HCT116 (cell line): ENCODE measurements at regions not wholly inside any gene's neighbourhood (a gene's known extent, or its start where the extent isn't known, plus 50 kb on each side); places are given as distances from the start of the nearest gene placed in this dataset.

Experiments
- ATAC-seq: fragments of 200-7000 bp; cut with Tn5 transposase; 2 replicates; pipeline ENCODE4 v1.9.1; 2020; ENCODE audit warnings: mild to moderate bottlenecking, moderate library complexity
- BruUV-seq: library from RNA; stranded (reverse); fragments of 400-500 nt; replicated peaks from 2 replicates; lab custom pipeline; 2021; lab: Mats Ljungman, UMichigan
- CTCF ChIA-PET: fragments of 300-600 bp; sonication (Branson Sonifier 250); formaldehyde crosslinking; loops from one replicate; lab custom pipeline; 2021; ENCODE audit warnings: antibody characterized with exemption; lab: Charles Lee
- POLR2A ChIA-PET: fragments of 300-600, 350-600 bp; sonication (Branson Sonifier 250); formaldehyde crosslinking; loops from one replicate; lab custom pipeline; 2021; ENCODE audit warnings: antibody characterized with exemption; lab: Charles Lee
- RAD21 ChIA-PET, 2 experiments: fragments of 300-600 bp; sonication (Branson Sonifier 250); formaldehyde crosslinking; loops; one replicate each; lab custom pipeline; 2023; ENCODE audit warnings: low total read pairs in 2 of 2; ENCODE audit not compliant: uncharacterized antibody in 2 of 2, unreplicated experiment in 2 of 2, low non-redundant PET in 1 of 2; lab: Charles Lee
- DNase-seq: peaks from one replicate; pipeline ENCODE4 v3.0.0-alpha.2; 2010; ENCODE audit warnings: low read depth, low spot score
- H2AFZ ChIP-seq: fragments of 200-600 bp; shearing (Covaris generic), sonication (generic); 2 replicates; pipeline ENCODE4 v1.6.1; 2017; ENCODE audit warnings: low read depth, mixed run types, mixed read lengths, antibody characterized with exemption, low read length; ENCODE audit not compliant: poor library complexity, severe bottlenecking
- H3K27ac ChIP-seq: 2 replicates; pipeline ENCODE4 v1.5.1; 2012; ENCODE audit warnings: low read depth, low read length
- H3K27me3 ChIP-seq: fragments of 200-600 bp; sonication (generic); 2 replicates; pipeline ENCODE4 v1.6.1; 2016; ENCODE audit warnings: mixed run types, low read length, mixed read lengths; ENCODE audit not compliant: insufficient read depth
- H3K36me3 ChIP-seq, 2 experiments: fragments of 200-500 bp in 1 of 2; fragments of 200-600 bp in 1 of 2; sonication (Bioruptor generic) in 1 of 2; sonication (generic) in 1 of 2; 2 replicates each; pipeline versions ENCODE4 v1.5.1 to v1.6.1; 2014 to 2016; ENCODE audit warnings: low read length in 2 of 2, inconsistent platforms in 1 of 2, mixed read lengths in 1 of 2, mixed run types in 1 of 2; ENCODE audit not compliant: insufficient read depth in 2 of 2, control insufficient read depth in 1 of 2
- H3K4me1 ChIP-seq, 2 experiments: fragments of 200-600 bp in 1 of 2; sonication (generic) in 1 of 2; 2 replicates each; pipeline versions ENCODE4 v1.5.1 to v1.6.1; 2012 to 2017; ENCODE audit warnings: low read length in 2 of 2, inconsistent platforms in 1 of 2, mild to moderate bottlenecking in 1 of 2, mixed read lengths in 1 of 2, mixed run types in 1 of 2, moderate library complexity in 1 of 2; ENCODE audit not compliant: insufficient read depth in 2 of 2, control insufficient read depth in 1 of 2
- H3K4me2 ChIP-seq: fragments of 200-600 bp; sonication (generic); 2 replicates; pipeline ENCODE4 v1.6.1; 2017; ENCODE audit warnings: mixed run types, low read length, mixed read lengths
- H3K4me3 ChIP-seq, 2 experiments: fragments of 200-600 bp in 1 of 2; sonication (generic) in 1 of 2; replicated peaks in 1 of 2; 2 replicates each; pipeline ENCODE4 v1.5.1; 2011 to 2016; ENCODE audit warnings: low read length in 2 of 2, control low read depth in 1 of 2, low read depth in 1 of 2, mild to moderate bottlenecking in 1 of 2, mixed read lengths in 1 of 2, mixed run types in 1 of 2
- H3K79me2 ChIP-seq: fragments of 200-600 bp; sonication (generic); 2 replicates; pipeline ENCODE4 v1.6.1; 2017; ENCODE audit warnings: mild to moderate bottlenecking, mixed run types, low read length, moderate library complexity, mixed read lengths; ENCODE audit not compliant: insufficient read depth
- H3K9ac ChIP-seq: fragments of 200-600 bp; sonication (generic); 2 replicates; pipeline ENCODE4 v1.6.1; 2016; ENCODE audit warnings: low read length, mixed read lengths
- H3K9me2 ChIP-seq: fragments of 200-600 bp; sonication (generic), shearing (Covaris generic); 2 replicates; pipeline ENCODE4 v1.6.1; 2017; ENCODE audit warnings: mixed run types, mild to moderate bottlenecking, moderate library complexity; ENCODE audit not compliant: insufficient read depth
- H3K9me3 ChIP-seq, 2 experiments: fragments of 200-500 bp in 1 of 2; fragments of 200-600 bp in 1 of 2; sonication (Bioruptor generic) in 1 of 2; sonication (generic) in 1 of 2; 2 replicates each; pipeline ENCODE4 v1.6.1; 2014 to 2017; ENCODE audit warnings: low read length in 2 of 2, mixed read lengths in 2 of 2, inconsistent platforms in 1 of 2, low read depth in 1 of 2, mild to moderate bottlenecking in 1 of 2, mixed run types in 1 of 2, moderate library complexity in 1 of 2; ENCODE audit not compliant: control insufficient read depth in 1 of 2, insufficient read depth in 1 of 2
- H4K20me1 ChIP-seq: fragments of 200-600 bp; sonication (generic), shearing (Covaris generic); 2 replicates; pipeline ENCODE4 v1.6.1; 2017; ENCODE audit warnings: mixed run types, mild to moderate bottlenecking, moderate library complexity; ENCODE audit not compliant: insufficient read depth
- ATF3 ChIP-seq: IDR thresholded peaks from 2 replicates; pipeline ENCODE4 v1.6.1; 2012
- CBX3 ChIP-seq: IDR thresholded peaks from 2 replicates; pipeline ENCODE4 v1.6.1; 2012; ENCODE audit warnings: low read depth
- CEBPB ChIP-seq: IDR thresholded peaks from 2 replicates; pipeline ENCODE4 v1.6.1; 2012; ENCODE audit warnings: low read depth
- CTCF ChIP-seq, 3 experiments: fragments of 200-600 bp in 1 of 3; sonication (generic) in 1 of 3; IDR thresholded peaks in 2 of 3; conservative IDR thresholded peaks in 1 of 3; 2 replicates each; pipeline ENCODE4 v1.5.1; 2012 to 2017; ENCODE audit warnings: low read depth in 2 of 3, low read length in 2 of 3, antibody characterized with exemption in 1 of 3, borderline replicate concordance in 1 of 3, control low read depth in 1 of 3, mild to moderate bottlenecking in 1 of 3, mixed read lengths in 1 of 3, mixed run types in 1 of 3, moderate library complexity in 1 of 3; ENCODE audit not compliant: insufficient read depth in 1 of 3
- EGR1 ChIP-seq: IDR thresholded peaks from 2 replicates; pipeline ENCODE4 v1.6.1; 2012; ENCODE audit warnings: low read depth
- ELF1 ChIP-seq: IDR thresholded peaks from 2 replicates; pipeline ENCODE4 v1.6.1; 2012; ENCODE audit warnings: low read depth, borderline replicate concordance
- EZH2 ChIP-seq: fragments of 200-600 bp; sonication (generic); IDR thresholded peaks from 2 replicates; pipeline ENCODE4 v1.6.1; 2017; ENCODE audit warnings: antibody characterized with exemption, mixed run types
- MAX ChIP-seq: IDR thresholded peaks from 2 replicates; pipeline ENCODE4 v1.6.1; 2012
- POLR2A ChIP-seq: IDR thresholded peaks from 2 replicates; pipeline ENCODE4 v1.7.0; 2011; ENCODE audit warnings: borderline replicate concordance; ENCODE audit not compliant: insufficient read depth, insufficient read length; ENCODE audit errors: extremely low read depth
- REST ChIP-seq: IDR thresholded peaks from 2 replicates; pipeline ENCODE4 v1.6.1; 2012; ENCODE audit warnings: low read depth
- SIN3A ChIP-seq: IDR thresholded peaks from 2 replicates; pipeline ENCODE4 v1.6.1; 2012; ENCODE audit warnings: low read depth
- SP1 ChIP-seq: IDR thresholded peaks from 2 replicates; pipeline ENCODE4 v1.6.1; 2012; ENCODE audit warnings: low read depth
- SRF ChIP-seq: IDR thresholded peaks from 2 replicates; pipeline ENCODE4 v1.6.1; 2012; ENCODE audit warnings: low read depth
- TCF7L2 ChIP-seq: IDR thresholded peaks from 2 replicates; pipeline ENCODE4 v1.7.0; 2011; ENCODE audit warnings: borderline replicate concordance, inconsistent platforms; ENCODE audit not compliant: insufficient read depth, insufficient read length; ENCODE audit errors: extremely low read depth
- YY1 ChIP-seq: IDR thresholded peaks from 2 replicates; pipeline ENCODE4 v1.6.1; 2011; ENCODE audit warnings: low read length, low read depth, moderate library complexity, mild to moderate bottlenecking; ENCODE audit not compliant: insufficient replicate concordance; ENCODE audit errors: extremely low read depth
- ZBTB33 ChIP-seq: IDR thresholded peaks from 2 replicates; pipeline ENCODE4 v1.6.1; 2011; ENCODE audit warnings: mild to moderate bottlenecking, low read length, moderate library complexity; ENCODE audit not compliant: insufficient replicate concordance; ENCODE audit errors: extremely low read depth
- ZFX ChIP-seq: fragments of 450-650 bp; IDR thresholded peaks from 2 replicates; pipeline ENCODE4 v1.6.1; 2017
- intact Hi-C: fragments of 100-400 bp; cut with micrococcal nuclease; formaldehyde crosslinking; loops from 2 replicates; pipeline ENCODE4 v1.10.0; 2022

- peaks cover 6 to 7% of the 10 kb centered on the region in 2 experiments for H3K4me1 ChIP-seq
- H2AFZ ChIP-seq, result no peak overlapping the region
- no peaks in the 10 kb centered on the region for H3K9me2 ChIP-seq
- POLR2A ChIA-PET, result no interaction called here
- RAD21 ChIA-PET, result no interaction called here
- CTCF ChIA-PET, result no interaction called here
- H4K20me1 ChIP-seq, result no peaks in the 10 kb centered on the region
- no TSS peak for BruUV-seq
- intact Hi-C loops, result no loop called here
- no peaks in the 10 kb centered on the region for H3K79me2 ChIP-seq
- no peak for ATAC-seq
- H3K4me3 ChIP-seq, result no peak overlapping the region
- H3K36me3 ChIP-seq, result no peaks in the 10 kb centered on the region
- H3K27me3 ChIP-seq, result no peaks in the 10 kb centered on the region
- TF ChIP-seq EGR1 (no peak), YY1 (no peak), CEBPB (no peak), TCF7L2 (no peak), MAX (no peak), EZH2 (no peak), ZBTB33 (no peak), POLR2A (no peak), SRF (no peak), CBX3 (no peak), CTCF (IDR thresholded peaks at IDR 0.05 in 2 of 3, conservative IDR thresholded peaks at IDR 0.05 in 1 of 3; ENCODE audit: borderline replicate concordance in 1 of 3, insufficient read depth in 1 of 3, low read depth in 2 of 3, low read length in 2 of 3) (no peak), REST (no peak), ATF3 (no peak), SIN3A (no peak), ZFX (no peak), SP1 (no peak), ELF1 (no peak)
- DNase-seq, result no peak
- H3K27ac ChIP-seq, result no peak overlapping the region
- no peak overlapping the region for H3K4me2 ChIP-seq
- H3K9me3 ChIP-seq, result no peaks in the 10 kb centered on the region
- no peak overlapping the region for H3K9ac ChIP-seq
Observed at GRCh38 chr5:125327676-125328075, 581.2 kb upstream of the ZNF608 start.
